Activated T-helper 1 cell treated with Interleukin-2 at 50 U/mL for 16 hours (primary cell): ENCODE measurements at regions not wholly inside any gene's neighbourhood (a gene's known extent, or its start where the extent isn't known, plus 50 kb on each side); places are given as distances from the start of the nearest gene placed in this dataset.
"Not testable (repeated sequence)": the region's sequence is repeated elsewhere in the genome, so short reads cannot be mapped to it uniquely, and the experiment has no call there.

Experiments used
- DNase-seq: peaks from one replicate; pipeline ENCODE4 v3.0.0-alpha.2; 2020; ENCODE audit warnings: low read depth

GRCh38 chr4:74544655-74545361 lies 99.9 kb downstream of the AREG start:
- no peak for DNase-seq

DNA sequence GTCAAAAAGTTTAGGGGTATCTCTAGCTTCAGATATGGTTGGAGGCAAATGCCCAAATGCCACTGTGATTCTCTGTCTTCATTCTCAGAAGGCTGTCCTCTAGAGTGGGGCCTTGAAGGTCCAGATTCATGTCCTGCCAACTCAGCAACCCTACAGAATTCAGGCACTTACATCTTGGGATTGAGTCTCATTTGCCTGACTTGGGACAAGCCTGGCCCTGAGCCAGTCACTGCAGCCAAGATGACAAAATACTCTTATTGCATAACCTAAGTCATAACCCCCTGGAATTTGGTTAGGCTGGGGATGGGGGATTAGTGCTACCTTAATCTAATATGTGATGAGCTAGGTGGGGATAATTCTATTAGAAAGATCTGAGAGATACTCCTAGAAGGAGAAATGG lies 100.5 kb downstream of the AREG start:
- DNase-seq, result no peak

DNA sequence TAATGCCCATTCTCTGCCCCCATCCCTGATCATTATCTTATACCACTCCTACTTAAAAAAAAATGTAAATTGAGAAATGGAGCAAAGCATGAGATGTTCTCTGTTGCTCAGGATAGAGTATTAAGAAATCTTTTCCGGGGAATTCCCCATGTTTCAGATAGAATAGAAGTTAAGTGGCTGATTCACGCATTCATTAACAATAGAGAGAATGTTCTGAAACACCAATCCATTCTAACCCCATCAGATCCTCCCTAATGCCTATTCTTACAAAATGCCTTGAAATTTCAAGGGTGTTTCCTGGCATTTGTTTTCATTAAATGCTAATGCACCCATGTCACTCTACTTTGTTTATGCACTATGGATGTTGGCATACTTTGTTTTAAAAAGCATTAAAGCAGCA lies 101.1 kb downstream of the AREG start:
- DNase-seq, result no peak

DNA sequence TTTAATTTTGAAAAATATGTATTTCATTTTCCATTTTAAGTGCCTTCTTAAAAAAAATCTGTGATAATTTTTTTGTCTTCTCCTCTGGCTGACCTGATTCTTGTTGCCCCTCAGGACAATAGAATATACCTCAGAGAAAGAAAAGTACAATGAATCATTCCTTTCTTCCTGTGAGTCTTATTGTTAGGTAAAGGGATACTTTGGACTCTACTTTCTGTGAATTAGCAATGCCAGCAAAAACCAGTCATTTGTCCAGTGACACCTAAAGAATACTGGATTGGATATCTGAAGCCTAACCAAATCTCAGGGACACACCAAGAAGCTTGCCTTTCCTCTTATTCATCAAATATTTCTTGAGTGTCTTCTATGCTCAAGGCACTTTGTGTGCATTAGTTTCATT lies 102.1 kb downstream of the AREG start:
- DNase-seq, result no peak

DNA sequence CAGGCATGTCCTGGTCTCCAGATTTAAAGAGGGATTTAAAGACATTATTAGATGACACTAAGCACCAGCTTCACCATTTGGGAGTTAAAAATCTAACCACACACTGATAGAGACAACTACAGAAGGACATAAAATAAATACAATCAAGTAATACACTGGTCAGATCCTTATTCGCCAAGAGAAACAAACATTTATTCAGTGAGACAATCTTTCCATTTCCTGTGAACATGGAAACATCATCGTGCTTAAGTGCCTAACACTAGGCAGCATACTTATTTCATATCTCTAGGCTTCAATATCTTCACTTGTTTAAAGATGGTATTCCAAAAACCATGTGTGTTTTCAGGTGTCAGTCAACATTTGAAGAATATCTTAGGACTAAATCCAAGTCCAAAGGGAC lies 103.6 kb downstream of the AREG start:
- DNase-seq, result no peak

DNA sequence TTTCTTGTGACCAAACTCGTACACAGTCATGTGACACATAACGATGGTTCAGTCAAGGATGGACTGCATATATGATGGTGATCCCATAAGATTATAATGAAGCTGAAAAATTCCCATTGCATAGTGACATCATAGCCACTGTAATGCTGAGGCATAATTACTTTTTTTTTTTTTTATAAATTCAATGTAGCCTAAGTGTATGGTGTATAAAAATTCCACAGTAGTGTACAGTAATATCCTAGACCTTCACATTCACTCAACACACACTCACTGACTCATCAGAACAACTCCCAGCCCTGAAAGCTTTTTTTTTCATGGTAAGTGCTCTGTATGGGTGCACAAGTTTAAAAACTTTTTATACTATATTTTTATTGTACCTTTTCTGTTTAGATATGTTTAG lies 105.0 kb downstream of the AREG start:
- DNase-seq, result no peak

GRCh38 chr4:74555231-74555630 lies 110.3 kb downstream of the AREG start:
- DNase-seq, result no peak

DNA sequence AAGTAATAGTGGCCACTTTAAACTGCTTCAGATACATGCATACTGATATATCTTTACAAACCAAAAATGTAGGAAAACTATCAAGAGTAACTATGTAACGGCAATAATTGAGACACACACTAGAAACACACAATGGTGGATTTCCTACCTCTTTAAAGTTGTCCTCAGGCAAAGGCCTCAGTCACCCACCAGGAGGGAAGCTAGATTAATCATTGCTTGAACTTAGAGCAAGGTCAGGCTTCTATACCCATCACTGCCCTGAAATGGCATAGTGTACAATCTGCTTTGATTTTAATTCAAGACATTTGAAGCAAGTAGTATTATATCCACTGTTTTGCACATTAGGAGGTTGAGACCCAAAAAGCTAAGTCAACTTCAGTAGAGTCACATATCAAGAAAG lies 110.9 kb downstream of the AREG start:
- no peak for DNase-seq

DNA sequence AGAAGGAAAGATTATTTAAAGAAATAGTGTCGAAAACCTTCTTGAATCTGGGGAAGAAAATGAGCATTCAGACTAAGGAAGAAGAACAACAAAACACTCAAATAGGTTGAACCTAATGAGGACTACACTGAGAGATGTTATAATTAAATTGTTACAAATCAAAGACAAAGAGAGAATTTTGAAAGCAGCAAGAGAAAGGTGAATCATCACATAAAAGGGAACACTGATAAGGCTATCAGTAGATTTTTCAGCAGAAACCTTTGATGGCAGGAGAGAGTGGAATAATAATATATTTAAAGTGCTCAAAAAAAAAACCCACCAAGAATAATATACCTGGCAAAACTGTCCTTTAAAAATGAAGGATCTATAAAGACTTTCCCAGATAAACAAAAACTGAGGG lies 114.9 kb downstream of the AREG start:
- no peak for DNase-seq

DNA sequence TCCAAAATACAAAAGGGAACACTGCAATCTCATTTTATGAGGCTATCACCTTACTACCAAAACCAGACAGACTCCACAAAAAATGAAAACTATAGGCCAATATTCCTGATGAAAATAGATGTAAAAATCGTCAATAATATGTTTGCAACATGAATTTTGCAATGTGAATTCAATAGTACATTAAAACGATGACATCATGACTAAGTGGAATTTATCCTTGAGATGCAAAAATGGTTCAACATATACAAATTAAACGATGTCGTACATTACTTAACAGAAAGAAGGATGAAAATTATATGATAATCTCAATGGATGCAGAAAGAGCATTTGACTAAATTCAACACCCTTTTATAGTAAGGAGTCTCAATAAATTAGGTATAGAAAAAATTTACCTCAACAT lies 123.0 kb downstream of the AREG start:
- no peak for DNase-seq

- no peak for DNase-seq
Measured at GRCh38 chr4:74570095-74570494, 125.2 kb downstream of the AREG start.

DNA sequence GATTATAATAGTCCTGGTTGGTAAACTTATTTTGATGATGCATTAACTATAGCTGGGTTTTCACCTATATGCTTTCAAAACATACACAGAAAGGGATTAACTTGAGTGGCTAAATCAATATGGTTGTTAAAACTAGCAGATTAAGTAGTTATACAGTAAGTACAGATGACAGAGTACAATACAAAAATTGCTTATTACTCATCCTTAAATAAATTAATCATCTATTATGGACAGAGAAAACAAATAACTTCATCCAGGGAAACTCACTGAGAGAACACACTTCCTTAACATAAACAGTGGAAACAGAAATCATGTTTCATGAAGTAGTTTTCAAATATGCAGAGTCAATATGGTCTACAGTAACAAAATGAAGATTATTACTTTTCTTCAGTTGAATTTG lies 133.4 kb downstream of the AREG start:
- DNase-seq, result no peak

GRCh38 chr4:74578865-74579264 lies 133.9 kb downstream of the AREG start:
- not testable (repeated sequence) for DNase-seq

DNA sequence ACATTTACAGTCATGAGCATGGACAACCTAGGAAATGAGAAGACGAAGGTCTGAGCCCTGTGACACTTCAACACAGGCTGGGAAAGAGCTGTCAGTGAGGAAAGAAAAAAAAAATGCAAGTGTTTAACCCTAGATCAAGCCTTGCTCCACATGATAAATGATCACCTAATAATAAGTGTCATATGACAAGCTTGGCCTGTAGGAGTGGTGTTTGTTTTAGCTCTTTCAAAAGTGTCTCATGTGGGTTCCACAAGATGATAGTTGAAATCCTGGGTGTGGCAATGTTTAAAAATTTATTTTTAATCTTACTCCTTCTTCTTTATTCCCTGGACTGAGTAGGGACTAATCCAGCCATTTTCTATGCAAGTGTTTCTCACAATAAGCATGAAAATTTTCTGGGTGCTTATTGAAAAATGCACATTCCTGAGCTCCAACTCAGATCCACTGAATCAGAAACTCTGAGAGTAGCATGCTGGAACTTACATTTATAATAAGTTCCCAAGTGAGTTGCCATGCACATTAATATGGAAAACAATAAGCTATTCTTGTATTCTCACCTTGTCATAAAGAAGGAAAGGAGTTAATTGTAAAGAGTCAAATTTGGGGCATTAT lies 138.3 kb downstream of the AREG start:
- no peak for DNase-seq

DNA sequence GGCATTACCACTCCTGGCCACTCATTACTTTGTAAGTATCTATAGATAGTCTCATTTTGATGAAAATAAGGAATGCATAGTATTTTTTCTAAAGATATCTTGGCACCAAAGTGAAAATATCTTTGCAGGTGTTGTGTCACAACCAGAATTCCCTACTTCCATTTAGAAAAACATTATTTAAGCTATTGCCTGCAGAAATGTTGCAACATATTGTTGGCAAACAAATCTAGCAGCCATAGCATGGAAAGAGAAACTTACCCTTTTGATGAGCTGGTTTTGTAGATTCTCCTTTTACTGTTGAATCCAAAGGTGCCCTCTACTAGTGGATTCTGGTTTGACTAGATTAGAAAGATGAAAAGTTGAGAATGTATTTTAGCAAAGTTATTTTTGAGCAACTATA lies 138.8 kb downstream of the AREG start:
- no peak for DNase-seq

DNA sequence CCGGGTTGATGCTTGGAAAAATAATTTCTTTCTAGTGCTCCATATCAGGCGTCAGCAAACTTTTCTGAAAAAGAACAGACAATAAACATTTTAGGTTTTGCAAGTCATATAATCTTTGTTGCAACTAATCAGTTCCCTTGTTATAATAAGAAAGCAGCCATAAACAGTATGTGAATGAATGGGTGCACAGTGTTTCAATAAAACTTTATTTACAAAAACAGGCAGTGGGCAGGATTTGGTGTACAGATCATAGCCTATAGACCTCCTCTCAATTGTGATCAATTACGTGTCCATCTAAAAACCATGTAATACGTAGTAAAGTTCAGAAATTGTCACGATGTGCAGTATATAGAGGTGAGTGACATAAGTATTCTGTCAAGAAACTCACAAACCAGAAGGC lies 143.4 kb downstream of the AREG start:
- DNase-seq, result no peak

- no peak for DNase-seq
Measured at GRCh38 chr4:74590476-74590875, 145.5 kb downstream of the AREG start.

DNA sequence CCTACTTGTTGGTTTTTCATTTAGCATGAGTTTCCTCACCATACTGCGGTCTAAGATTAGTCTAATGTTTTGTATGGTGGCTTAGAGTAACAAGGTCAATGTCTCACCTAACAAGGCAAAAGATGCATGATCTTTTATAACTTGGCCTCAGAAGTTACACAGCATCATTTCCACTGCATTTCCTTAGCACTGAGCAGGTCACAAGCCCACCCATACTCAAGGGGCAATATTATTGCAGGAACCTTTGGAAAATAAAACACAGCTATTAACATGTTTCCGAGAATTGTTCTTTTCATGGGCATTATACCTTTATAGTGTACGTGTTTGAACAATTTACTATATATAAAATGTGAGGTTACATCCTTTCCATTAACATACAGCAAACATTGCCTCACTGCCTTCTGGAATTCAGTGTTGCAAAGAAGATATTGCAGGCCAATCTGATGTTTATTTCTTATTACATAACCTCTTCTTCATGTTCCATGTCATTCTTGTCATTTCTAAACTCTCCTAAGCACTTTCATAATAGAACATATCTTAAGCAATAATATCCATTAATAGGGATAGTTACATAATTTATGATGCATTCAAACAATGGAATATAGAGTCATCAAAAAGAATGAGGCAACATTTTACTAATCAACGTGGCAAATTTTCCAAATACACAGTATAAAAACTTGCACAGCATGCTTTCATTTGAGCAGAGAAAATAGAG lies 153.8 kb downstream of the AREG start:
- DNase-seq, result no peak

- DNase-seq, result no peak
Measured at GRCh38 chr4:74603186-74603585, 158.2 kb downstream of the AREG start.

DNA sequence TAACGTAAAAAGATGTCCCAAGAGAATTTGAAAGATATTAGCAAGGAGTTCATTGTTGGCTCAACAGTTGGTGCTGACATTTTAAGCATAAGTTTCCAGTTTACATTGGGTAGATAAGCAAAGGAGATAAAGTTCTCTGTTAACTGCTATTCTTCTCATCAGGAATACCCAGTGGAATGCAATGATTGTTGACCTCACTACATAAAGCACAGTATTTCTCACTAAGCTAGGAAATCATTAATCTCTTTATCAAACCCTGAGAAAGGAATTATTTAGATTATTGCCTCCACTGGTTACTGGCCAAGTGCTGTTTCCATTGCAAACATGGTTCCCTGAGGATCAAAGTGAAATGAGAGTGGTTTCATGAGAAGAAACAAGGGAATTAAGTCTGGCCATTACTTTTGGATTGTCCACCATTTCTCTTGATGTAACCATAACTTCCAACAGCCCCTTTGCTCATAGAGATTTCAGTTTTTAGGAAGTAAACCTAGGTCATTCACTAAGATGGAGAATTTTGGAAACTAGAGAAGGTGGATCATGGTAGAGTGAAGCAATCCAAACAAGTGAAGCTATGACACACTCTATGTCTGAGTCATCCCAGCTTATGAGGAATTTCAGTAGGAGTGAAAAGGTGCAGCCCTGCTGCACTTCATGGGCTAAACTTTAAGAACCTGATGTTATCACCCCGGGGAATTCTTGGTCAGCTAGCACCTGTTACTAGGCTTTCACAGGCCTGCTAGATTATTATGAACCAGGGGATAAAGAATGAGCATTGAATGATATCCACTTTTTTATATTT lies 163.4 kb downstream of the AREG start:
- DNase-seq, result no peak

- no peak for DNase-seq
Measured at GRCh38 chr4:74610491-74610890, 165.6 kb downstream of the AREG start.

GRCh38 chr4:74612837-74613236 lies 167.9 kb downstream of the AREG start:
- no peak for DNase-seq

DNA sequence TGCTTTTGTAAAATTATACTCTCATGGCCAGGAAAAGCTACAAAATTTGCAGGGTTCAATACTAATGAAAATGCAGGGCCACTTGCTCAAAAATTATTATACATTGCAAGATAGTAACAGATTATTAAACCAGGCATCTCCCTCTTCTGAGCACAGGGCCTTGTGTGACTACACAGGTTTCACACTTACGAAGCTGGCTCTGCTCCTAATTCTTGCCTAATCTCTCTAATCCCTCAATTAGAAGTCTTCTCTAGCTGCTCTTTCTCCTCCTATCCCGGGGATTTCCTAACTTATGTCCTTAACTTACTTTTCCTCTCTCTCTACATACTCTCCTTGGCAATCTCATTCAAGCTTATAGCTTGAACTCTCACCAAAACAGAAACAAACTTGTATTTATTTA lies 168.3 kb downstream of the AREG start:
- DNase-seq, result no peak
